Endothelial cell of hepatic sinusoid (primary cell): ENCODE measurements at regions not wholly inside any gene's neighbourhood (a gene's known extent, or its start where the extent isn't known, plus 50 kb on each side); places are given as distances from the start of the nearest gene placed in this dataset.

Source experiments
- in situ Hi-C: cut with HindIII; loops from 2 replicates; pipeline ENCODE4 v1.10.0; 2017; ENCODE audit warnings: low sequenced_read_pairs

DNA sequence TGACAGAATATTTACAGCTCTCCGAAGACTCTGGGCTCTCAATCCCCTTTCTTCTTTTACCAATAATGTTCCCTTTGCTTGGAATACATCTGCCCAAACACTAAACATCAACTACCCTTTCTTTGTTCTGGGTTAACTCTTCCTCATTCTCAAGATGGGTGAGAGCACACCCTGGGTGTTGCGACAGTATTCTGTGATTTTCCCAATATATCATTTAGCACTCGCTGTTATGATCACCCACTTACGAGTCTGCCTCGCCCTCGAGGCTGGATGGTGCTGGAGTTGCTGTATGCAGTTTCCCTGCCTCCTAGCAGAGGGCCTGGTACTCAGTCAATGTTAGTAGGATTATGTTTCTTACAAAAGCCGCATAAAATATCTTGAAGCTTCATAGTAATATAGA, 93.2 kb downstream of the SOCS6 start:
- in situ Hi-C loops, result no loop called here

DNA sequence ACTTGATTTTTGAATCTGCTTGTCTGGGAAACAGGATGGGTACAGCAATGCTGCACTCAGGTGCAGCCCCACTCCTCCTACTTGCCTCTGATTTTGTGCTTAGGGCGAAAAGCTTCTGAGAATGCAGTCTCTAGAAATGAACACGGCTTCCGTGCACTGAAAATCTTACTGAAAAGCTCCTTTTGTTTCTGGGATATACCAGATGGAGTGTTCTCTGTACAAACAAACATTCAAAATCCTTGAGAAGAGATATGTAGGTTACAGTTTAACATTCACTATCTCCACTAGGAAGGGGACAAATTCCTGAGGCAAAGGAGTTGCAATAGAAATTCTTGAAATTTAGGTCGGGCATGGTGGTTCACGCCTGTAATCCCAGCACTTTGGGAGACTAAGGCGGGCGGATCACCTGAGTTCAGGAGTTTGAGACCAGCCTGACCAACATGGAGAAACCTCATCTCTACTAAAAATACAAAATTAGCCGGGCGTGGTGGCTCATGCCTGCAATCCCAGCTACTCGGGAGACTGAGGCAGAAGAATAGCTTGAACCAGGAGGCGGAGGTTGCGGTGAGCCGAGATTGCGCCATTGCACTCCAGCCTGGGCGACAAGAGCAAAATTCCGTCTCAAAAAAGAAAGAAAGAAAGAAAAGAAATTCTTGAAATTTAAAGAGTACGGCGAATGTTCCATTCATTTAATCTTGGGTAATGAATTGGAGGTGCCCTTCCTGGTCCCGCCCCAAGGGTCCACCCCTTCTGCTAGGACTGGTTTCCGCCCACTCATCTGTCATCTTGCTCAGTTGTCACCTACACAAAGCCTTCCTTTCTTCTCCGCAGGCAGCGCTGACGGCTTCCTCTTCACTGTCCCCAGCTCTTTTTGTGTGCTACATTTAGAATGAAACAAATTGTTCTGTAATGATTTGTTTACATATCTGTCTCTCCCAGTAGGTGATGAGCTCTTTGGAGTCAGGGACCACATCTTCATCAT, 92.4 kb downstream of the SOCS6 start:
- in situ Hi-C loops, result no loop called here
